ENCODE measurements at regions not wholly inside any gene's neighbourhood (a gene's known extent, or its start where the extent isn't known, plus 50 kb on each side); places are given as distances from the start of the nearest gene placed in this dataset.

- TF ChIP-seq CTCF (IDR thresholded peaks at IDR 0.05; ENCODE audit: insufficient read depth, low read length, poor library complexity, severe bottlenecking), result no peak
- Histone ChIP-seq H3K4me3 (replicated peaks; ENCODE audit: low read depth, low read length) (no peak overlapping the region), H3K36me3 (ENCODE audit: control insufficient read depth, insufficient read depth, low read length) (no peaks in the 10 kb centered on the region), H3K27me3 (replicated peaks; ENCODE audit: control insufficient read depth, insufficient read depth, low read length) (no peaks in the 10 kb centered on the region)
- no peak for DNase-seq (ENCODE audit: extremely low read depth, insufficient read length)
Measured at GRCh38 chr13:63954683-63955082, 2539.0 kb upstream of the PCDH20 start.

GRCh38 chr13:63948045-63948444 lies 2532.4 kb upstream of the PCDH20 start:
- no peak for TF ChIP-seq CTCF (IDR thresholded peaks at IDR 0.05; ENCODE audit: insufficient read depth, low read length, poor library complexity, severe bottlenecking)
- no peaks in the 10 kb centered on the region for H3K27me3 ChIP-seq (replicated peaks; ENCODE audit: control insufficient read depth, insufficient read depth, low read length)

GRCh38 chr13:63944911-63945310 lies 2529.3 kb upstream of the PCDH20 start:
- no peak overlapping the region for H3K4me3 ChIP-seq (replicated peaks; ENCODE audit: low read depth, low read length)
- TF ChIP-seq CTCF (IDR thresholded peaks at IDR 0.05; ENCODE audit: insufficient read depth, low read length, poor library complexity, severe bottlenecking), result no peak
- H3K27me3 ChIP-seq (replicated peaks; ENCODE audit: control insufficient read depth, insufficient read depth, low read length), result no peaks in the 10 kb centered on the region
- no peak for DNase-seq (ENCODE audit: extremely low read depth, insufficient read length)
- no peaks in the 10 kb centered on the region for H3K36me3 ChIP-seq (ENCODE audit: control insufficient read depth, insufficient read depth, low read length)

More at GRCh38 chr13:63948045-63948444, 2532.4 kb upstream of the PCDH20 start:
- Histone ChIP-seq H3K36me3 (ENCODE audit: control insufficient read depth, insufficient read depth, low read length) (no peaks in the 10 kb centered on the region), H3K4me3 (replicated peaks; ENCODE audit: low read depth, low read length) (no peak overlapping the region)
- no peak for DNase-seq (ENCODE audit: extremely low read depth, insufficient read length)

- TF ChIP-seq CTCF (IDR thresholded peaks at IDR 0.05; ENCODE audit: insufficient read depth, low read length, poor library complexity, severe bottlenecking), result no peak
- Histone ChIP-seq H3K27me3 (replicated peaks; ENCODE audit: control insufficient read depth, insufficient read depth, low read length) (no peaks in the 10 kb centered on the region), H3K36me3 (ENCODE audit: control insufficient read depth, insufficient read depth, low read length) (no peaks in the 10 kb centered on the region), H3K4me3 (replicated peaks; ENCODE audit: low read depth, low read length) (no peak overlapping the region)
- DNase-seq (ENCODE audit: extremely low read depth, insufficient read length), result no peak
Measured at GRCh38 chr13:63942372-63942771, 2526.7 kb upstream of the PCDH20 start.

- H3K36me3 ChIP-seq (ENCODE audit: control insufficient read depth, insufficient read depth, low read length), result no peaks in the 10 kb centered on the region
- no peak for TF ChIP-seq CTCF (IDR thresholded peaks at IDR 0.05; ENCODE audit: insufficient read depth, low read length, poor library complexity, severe bottlenecking)
- no peak for DNase-seq (ENCODE audit: extremely low read depth, insufficient read length)
- H3K4me3 ChIP-seq (replicated peaks; ENCODE audit: low read depth, low read length), result no peak overlapping the region
- no peaks in the 10 kb centered on the region for H3K27me3 ChIP-seq (replicated peaks; ENCODE audit: control insufficient read depth, insufficient read depth, low read length)
Measured at GRCh38 chr13:63938851-63939250, 2523.2 kb upstream of the PCDH20 start.

GRCh38 chr13:63910511-63910910 lies 2494.9 kb upstream of the PCDH20 start:
- DNase-seq (ENCODE audit: extremely low read depth, insufficient read length), result no peak
- no peaks in the 10 kb centered on the region for H3K27me3 ChIP-seq (replicated peaks; ENCODE audit: control insufficient read depth, insufficient read depth, low read length)
- H3K4me3 ChIP-seq (replicated peaks; ENCODE audit: low read depth, low read length), result no peak overlapping the region
- H3K36me3 ChIP-seq (ENCODE audit: control insufficient read depth, insufficient read depth, low read length), result no peaks in the 10 kb centered on the region
- TF ChIP-seq CTCF (IDR thresholded peaks at IDR 0.05; ENCODE audit: insufficient read depth, low read length, poor library complexity, severe bottlenecking), result no peak
